ENCODE measurements at regions not wholly inside any gene's neighbourhood (a gene's known extent, or its start where the extent isn't known, plus 50 kb on each side); places are given as distances from the start of the nearest gene placed in this dataset.

DNA sequence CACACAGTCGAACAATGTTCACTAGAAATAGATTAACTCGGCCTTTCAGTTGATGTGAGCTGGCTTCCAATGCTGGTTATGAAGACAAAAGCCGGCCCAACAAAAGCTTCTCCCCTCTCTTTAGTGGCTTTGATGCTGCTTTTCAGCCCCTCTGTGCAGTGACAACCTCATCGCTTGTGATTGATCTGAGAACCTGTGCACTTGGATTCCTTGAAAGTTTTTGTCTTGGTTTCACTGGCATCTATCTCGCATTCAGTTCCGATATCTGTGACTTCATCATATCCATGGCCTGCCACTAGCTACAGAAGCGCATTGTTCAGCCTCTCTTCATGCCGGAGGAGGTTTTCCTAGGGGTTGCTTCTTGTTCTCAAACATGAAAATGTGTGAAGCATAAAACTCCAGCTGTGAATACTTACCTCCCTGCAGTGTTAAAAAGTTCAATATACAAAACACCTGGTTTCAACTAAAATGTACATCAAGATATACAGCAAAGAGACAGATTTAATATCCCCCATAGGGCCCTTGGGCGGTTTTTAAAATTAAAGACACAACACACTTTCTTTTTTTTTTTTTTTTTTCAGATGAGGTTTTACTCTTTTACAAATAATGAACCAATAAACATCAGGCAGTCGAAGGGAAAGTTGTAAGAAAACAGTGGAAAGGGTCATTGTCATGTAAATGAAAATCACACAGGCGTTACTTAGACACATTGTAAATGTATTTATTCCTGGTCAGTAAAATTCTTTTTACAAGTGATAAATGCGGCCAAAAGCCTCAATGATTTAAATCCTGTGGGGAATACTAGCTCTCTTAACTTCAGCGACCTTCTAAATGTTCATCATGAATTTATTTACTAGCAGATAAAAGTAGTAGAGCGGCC lies 1252.8 kb downstream of the EFNB2 start:
- TF ChIP-seq CTCF (IDR thresholded peaks at IDR 0.05) (no peak), POLR2A (IDR thresholded peaks at IDR 0.05) (no peak)
